NK-92 treated with Interleukin-12 subunit alpha and Interleukin-12 subunit beta, amount 100 ng/mL, for 24 hours (cell line): ENCODE measurements at regions not wholly inside any gene's neighbourhood (a gene's known extent, or its start where the extent isn't known, plus 50 kb on each side); places are given as distances from the start of the nearest gene placed in this dataset.
"Not testable (repeated sequence)": the region's sequence is repeated elsewhere in the genome, so short reads cannot be mapped to it uniquely, and the experiment has no call there.

Experiments used
- DNase-seq: peaks from one replicate; lab custom pipeline; 2025; lab: John Stamatoyannopoulos, UW

DNA sequence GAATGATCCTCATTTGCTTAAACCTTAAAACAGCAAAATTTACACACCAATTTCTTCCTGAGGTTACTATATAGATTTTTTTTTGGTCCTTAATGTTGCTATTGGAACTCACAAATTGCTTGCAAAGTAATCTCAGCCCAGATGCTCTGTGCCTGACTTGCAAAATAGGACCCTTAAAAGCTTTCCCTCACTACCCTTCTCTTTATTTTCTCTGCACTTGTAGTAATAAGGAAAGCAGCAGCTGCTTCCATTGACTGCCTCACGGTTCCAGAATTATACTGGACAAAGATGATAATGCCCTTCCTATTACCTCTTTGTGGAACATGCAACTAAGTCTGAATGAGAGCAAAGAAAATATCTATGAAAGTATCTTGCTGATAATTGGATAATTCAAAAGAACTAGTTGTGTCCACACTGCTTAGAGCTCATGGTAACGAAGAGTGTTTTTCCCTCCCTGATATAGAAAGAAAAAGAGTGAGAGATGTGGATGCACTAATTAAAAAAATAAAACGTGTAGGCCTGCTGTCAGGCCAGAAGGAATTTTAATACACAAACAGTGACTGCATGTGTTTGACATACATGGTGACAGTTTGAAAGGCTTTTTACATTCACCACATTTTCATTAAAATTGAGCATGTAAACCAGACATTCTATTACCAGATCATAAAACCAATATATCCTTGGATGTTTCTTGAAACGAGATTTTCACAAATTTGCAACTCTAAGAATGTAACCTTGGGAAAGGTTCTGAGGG, 783.1 kb downstream of the GBE1 start:
- DNase-seq: no peak

DNA sequence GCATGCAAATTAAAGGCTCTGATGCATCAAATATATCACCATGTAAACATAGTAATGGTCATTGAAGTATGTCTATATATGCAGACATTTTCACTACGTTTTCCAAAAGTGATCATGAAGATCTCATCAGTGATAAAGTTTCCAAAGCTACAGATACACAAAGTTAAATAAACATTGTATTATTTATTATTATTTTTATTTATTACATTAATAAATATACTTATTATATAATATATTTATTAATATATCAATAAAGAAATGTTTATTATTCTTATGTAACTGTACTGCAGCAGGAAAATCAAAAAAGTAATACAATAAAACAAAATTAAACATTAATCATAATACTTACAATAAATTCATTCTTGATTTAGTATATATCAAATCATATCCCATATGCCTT, 791.2 kb downstream of the GBE1 start:
- no peak for DNase-seq

DNA sequence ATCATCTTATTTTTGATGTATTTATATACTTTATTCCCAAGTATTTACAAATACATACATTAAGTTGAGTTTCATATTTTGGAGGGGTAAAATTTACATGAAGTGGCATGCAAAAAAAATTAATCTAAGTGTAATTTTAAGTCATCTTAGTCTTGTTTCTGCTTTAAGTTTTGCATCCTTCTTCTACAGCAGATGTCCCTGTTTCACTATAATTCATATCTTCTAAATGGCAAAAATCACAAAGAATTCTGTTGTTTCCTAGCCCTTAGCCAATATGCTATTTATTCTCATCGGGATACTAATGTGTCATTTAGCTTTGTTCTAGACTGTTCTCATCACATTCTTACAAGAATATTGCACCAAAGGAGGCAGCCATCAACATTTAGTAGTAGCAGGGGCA, 831.9 kb downstream of the GBE1 start:
- DNase-seq: no peak

DNA sequence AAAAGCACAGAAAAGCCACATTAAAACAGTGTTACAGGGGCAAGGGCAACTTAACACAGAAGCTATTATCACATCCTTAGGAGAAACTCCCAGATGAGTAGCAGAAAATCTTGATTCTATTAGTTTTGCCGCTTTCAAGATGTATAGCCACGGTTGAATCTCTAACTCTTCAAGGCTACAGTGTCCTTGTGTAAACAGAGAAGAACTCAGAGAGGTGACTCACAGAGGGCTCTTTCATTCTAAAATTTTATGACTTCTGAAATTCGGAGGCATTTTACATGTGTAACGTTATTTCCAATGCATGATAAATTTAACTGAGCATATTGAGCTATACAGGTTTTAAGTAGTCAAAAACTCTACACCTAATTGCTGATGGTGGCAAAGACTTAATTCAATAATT, 846.6 kb downstream of the GBE1 start:
- no peak for DNase-seq

DNA sequence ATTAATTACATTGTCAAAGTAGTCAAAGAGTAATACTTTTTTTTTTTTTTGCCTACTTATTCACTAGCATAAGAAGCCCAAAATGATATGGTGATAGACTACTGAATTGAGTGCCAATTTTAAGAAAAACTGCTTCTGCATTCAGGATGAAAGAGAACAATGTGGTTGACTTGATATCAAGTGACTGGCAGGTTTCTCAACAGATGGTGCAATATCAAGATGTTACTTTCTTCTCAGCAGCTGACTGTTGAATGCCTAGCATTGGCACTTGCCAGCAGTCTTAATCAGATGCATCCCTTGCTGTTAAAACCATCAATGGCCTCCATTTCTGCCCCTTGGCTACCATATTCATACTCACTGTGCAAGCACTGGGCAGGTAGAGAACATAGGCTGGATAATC, 863.2 kb downstream of the GBE1 start:
- no peak for DNase-seq

DNA sequence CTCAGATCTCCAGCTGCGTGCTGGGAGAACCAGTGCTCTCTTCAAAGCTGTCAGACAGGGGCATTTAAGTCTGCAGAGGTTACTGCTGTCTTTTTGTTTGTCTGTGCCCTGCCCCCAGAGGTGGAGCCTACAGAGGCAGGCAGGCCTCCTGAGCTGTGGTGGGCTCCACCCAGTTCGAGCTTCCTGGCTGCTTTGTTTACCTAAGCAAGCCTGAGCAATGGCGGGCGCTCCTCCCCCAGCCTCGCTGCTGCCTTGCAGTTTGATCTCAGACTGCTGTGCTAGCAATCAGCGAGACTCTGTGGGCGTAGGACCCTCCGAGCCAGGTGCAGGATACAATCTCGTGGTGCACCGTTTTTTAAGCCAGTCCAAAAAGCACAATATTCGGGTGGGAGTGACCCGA, 864.4 kb downstream of the GBE1 start:
- not testable (repeated sequence) for DNase-seq

DNA sequence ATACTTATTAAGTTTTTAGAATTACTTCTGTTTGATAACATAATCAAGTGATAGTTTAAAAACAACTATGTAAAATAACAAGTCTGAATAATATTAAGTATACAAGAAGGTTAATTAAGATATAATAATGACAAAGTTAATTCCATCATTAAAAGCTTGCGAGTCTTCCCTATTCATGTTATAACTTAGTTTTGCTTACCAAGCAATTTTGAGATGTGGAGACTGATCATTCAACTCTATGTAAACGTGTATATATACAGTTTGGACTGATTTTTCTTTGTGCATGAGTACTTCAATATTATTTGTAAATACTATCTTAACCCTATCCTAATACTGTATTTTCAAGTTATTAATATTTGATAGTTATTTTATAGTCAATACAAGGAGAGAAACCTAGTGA, 870.9 kb downstream of the GBE1 start:
- DNase-seq: no peak

DNA sequence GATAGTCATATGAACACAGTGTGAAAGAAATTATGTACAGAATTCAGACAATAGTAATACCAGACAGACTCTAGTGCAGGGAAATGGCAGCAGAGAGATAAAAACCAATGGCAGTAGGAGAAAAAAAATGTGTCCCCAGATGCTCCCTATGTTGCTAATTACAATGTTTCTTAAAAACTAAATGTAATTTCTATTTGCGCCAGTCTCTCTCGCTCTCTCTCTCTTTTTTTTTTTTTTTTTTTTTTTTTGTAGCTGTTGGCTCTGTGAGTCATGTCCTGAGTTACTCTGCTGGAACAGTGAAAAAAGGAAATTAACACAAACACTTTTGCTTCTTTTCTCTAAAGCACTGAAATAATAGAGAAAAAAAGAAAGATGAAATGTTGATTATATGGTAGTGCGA, 871.9 kb downstream of the GBE1 start:
- no peak for DNase-seq

DNA sequence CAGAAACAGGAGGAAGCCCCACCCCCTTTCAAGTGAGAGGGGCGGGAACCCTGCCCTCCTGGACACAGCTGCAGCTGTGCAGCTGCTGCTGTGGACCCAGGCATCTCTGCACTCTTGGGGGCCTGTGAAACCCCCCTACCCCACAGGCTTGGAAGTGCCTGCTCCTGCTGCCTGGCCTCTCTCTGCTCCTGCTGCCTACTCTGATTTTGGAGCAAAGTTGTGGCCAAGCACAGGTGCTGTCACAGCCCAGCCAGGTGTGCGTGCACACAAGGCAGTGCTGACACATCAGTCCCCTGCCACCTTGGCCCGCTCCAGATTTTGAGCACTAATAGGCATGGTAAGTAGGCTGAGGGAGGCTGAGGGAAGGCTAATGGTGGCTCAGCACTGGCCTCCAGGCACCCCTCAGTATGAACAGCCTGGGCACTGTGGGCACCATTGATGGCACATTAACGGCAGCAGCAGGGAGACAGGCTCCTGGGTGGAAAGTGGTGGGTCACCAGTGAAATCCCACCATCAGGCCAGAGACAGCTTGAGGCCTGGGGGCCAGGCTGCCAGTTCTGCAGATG, 890.9 kb downstream of the GBE1 start:
- no peak for DNase-seq

DNA sequence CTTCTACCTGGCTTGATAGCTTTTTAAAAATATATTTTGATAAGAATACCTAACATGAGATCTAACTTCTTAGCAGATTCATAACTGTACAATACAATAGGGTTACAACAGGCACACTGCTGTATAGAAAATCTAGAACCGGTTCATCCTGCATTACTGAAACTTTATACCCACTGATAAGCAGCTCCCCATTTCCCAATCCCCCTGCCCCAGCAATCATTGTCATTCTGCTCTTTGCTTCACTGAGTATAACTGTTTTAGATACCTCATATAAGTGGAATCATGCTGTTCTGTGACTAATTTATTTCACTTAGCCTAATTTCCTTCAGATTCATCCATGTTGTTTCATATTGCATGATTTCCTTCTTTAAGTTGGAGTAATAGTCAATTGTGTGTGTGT, 906.0 kb downstream of the GBE1 start:
- no peak for DNase-seq

DNA sequence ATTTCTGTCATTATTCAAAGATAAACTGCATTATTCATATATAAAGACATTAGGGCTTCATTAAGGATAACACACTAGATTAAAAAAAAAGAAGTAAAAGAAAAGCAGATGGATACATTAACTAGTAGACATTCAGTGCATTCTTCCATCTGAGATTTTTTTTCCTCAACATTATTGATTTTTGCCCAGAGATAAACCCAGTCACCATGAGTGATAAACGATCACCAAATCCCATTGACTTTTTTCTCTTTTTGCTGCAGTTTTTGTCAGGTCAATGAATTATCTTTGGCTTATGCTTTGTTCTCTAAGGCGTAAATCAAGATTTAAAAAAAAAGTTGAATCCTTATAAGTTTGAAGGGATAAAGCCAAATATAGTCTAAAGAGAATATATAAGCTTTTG, 925.0 kb downstream of the GBE1 start:
- no peak for DNase-seq

DNA sequence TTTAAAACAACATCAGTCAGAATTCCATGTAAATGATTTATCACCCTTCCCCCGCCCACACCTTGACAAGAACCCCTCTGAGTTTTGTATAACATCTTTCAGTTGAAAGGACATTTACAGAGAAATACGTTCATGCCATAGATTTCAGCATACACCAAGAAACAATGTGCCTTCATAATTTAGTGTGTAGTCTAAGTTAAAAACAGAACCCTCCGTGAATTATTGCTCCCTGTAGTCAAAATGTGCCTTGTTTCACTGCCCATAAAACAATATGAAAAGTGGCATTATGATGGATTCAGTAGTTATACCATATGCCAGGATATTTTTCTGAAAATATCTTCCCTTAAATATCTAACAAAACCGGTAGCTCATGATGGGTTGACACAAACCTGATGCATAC, 953.9 kb downstream of the GBE1 start:
- no peak for DNase-seq

DNA sequence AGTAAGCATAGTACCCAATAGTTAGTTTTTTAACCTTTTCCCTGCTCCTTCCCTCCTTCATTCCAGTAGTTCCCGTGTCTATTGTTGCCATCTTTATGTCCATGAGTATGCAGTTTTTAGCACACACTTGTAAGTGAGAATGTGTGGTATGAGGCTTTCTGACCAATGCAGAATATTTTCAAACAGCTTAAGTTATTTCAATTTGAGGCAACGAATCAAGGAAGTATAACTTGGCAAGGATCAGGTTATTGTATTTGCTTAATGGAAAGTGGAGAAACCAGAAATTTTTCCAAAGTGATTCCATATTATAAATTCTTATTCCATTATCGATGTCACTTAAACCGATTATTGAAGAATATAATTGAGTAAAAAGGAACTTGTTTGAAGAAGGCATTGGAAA, 954.8 kb downstream of the GBE1 start:
- DNase-seq: no peak

DNA sequence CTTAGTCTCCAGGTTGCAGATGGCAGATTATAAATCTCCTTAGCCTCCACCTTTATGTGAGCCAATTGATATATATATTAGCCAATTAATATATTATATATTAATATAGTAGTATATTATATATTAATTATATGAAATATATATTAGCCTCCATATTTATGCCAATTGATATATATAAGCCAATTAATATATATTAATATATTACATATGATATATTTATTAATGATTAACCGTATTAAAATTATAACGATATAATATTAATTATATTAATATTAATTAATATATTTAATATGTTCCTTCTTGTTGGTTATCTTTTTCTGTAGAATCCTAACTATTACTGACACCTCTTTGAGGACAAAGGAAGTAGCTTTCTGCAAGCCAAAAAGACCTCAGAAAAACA, 972.5 kb downstream of the GBE1 start:
- DNase-seq: no peak

DNA sequence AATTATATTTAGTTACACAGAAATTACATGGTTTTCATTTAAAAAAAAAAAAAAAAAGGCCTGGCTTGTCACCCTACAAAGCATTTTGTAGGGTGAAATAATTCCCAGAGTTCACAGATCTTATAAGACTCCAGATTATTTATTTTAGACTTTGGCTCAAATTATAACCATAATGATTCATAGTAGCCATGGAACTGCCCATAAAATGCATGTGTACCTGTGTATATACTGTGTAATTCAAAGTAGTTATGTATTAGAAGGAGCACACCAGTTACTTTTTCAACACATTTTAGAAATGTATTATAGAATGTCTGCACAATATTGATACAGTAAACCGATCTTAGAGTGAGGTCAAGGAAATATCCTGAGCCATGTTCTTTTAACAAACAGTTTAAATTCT, 975.6 kb downstream of the GBE1 start:
- DNase-seq: no peak

DNA sequence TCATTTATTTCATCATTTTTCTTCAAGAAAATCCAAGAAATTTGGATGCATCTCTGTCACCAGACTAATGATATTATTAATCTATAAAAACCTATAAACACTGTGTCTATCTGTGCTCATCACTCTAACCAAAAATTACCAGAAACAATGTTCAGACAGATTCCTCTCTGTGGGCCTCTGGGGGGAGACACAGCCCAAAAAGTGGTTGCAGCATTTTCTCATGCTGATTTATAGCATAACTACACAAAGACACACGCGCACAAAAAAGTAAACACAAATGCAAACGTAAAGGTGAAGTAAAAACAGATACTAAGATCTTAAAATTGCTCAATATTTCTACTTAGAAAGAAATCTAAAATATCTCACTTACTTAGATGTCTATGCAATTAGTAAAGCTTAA, 976.0 kb downstream of the GBE1 start:
- DNase-seq: no peak

DNA sequence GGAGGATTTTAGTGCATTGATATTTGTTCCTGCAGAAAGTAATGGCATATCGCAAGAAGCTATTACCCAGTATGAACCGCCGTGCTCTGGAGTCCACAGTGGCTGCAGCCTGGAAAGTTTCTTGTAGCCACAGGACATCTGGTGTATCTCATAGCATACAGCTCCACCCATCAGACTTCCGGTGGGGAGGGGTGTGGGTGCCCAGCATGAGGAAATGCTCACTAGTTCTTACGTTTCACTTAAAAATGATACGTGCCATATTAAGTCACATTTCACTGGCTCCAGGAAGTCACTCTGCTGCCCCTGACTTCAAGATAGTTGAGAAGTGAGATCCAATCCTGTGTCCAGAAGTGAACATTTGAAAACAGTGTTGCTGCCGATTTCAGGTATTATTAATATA, 990.4 kb downstream of the GBE1 start:
- DNase-seq: no peak

DNA sequence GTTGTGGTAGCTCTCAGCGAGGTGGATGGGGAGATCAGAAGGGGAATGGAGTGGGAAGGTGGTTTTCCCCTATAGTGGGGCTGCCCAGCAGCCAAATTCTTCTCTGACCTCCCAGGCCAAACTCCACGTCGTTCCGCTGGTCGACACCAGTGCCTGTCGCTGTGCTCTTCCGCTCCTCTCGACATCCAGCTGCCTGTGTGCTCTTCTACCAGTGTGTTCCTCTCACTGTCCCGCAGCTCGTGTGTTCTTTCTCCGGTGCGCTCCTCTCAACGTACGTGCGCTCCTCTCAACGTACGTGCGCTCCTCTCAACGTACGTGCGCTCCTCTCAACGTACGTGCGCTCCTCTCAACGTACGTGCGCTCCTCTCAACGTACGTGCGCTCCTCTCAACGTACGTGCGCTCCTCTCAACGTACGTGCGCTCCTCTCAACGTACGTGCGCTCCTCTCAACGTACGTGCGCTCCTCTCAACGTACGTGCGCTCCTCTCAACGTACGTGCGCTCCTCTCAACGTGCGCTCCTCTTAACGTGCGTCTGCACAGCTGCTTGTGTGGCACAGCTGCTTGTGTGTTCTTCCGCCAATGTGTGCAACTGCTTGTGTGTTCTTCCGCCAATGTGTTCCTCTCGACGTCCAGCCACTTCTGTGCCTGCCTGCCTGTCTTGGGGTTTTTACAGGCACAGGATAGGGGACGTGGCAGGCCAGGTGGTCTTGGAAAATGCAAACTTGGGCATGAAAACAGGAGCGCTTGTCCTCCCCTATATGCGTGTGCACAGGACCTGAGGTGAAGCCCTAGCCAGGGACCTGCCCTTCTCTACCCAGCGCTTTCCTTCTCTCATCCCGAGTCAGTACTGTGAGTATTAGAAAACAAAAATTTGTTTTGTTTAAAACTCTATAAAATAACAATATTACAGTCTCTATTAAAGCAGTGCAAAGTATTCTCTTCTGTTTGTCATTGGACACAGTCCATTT, 991.1 kb downstream of the GBE1 start:
- DNase-seq: no peak

DNA sequence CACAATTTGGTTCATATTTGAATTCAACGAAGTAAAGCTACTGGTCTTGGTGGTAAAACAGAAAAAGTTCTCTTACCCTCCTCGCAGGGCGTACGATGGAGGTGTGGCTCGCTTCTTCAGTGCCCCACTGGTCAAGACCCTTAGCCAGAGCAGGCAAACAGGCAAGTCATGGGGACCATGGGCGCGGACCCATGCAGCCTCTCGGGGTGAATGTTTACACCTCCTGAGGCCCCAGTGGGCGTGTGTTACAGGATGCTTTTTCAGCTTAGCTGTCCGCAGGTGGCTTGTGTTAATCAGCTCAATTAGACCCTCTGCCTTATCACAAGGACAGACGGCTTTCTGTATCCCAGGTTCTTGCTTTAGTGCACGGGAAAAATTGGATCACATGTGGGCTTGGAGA, 991.8 kb downstream of the GBE1 start:
- DNase-seq: no peak

DNA sequence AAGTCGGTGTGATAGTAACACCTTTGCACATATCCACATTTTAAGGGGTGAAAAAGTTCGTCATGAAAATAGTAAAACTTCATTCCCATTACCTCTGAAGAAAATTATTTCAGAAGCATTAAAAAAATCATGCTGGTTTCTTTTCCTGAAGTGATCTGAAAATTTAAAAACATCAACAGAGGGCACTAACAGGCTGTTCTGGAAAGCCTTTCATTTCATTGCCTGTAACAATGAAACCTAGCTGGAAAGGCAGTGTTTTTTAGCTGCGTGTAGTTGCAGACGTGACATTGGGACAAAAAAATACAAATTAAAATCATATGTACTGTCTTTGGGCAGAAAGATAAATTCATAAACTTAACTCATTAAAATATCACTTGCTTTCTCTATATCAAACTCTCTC, 993.8 kb downstream of the GBE1 start:
- DNase-seq: no peak

DNA sequence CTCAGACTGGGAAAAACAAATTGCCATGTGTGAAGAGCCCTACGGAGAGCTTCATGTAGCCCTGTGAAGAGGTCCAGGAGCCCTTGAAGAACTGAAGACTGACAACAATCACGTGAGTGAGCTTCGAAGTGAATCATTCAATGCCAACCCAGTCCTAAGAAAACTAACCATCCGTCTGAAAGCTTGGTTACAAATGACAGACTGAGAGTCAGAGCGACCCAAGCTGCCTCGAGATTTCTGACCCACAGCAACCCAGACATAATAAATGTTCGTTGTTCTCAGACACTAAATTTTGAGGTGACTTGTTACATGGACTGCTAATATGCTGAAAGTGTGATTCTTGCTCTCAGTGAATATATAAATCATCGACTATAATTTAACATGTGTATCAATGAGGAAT, 987.2 kb upstream of the ROBO1 start:
- DNase-seq: no peak

DNA sequence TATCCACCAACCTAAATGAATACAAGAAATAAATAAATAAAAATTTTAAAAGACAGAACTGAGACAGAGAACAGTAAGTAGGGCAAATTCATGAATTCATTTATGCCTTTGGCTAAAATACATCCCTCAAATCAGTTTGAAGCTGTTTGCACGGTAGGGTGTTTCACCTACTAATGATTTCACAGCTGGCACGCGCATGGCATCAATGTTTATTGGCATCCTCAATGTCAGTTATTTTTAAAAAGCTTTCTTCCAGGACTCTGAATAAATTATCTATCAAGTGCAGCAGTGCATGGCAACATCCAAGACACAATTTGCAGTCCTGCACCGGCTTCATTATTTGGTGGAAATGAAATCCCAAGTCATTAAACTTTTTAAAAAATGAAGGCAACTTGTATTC, 985.2 kb upstream of the ROBO1 start:
- DNase-seq: no peak

DNA sequence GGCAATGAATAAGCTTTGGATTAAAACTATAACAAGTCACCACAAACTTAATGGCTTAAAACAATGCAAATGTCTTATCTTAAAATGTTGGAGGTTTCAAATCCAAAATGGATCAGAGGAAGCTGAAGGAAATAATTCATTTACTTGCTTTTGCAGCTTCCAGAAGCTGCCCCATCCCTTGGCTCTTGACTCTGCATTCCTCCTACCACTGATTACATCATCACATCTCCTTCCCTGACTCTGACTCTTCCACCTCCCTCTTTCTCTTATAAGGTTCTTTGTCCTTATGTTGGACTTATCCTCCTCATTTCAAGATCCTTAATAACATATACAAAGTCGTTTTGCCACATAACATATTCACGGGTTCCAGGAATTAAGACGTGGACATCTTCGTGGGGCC, 982.8 kb upstream of the ROBO1 start:
- no peak for DNase-seq
